Peyer's patch (tissue), 4 donors: ENCODE measurements at regions not wholly inside any gene's neighbourhood (a gene's known extent, or its start where the extent isn't known, plus 50 kb on each side); places are given as distances from the start of the nearest gene placed in this dataset.

Source experiments
- CTCF ChIP-seq, 6 experiments: fragments of 450-650 bp in 4 of 6; fragments of 200-600 bp in 2 of 6; sonication (generic) in 1 of 6; IDR thresholded peaks; one replicate each; pipeline ENCODE4 v1.5.1; 2017 to 2019; ENCODE audit warnings: antibody characterized with exemption in 6 of 6, mild to moderate bottlenecking in 3 of 6, moderate library complexity in 1 of 6
- POLR2A ChIP-seq, 2 donors: fragments of 450-650 bp; IDR thresholded peaks; one replicate each; pipeline ENCODE4 v1.5.1; 2017; ENCODE audit warnings: antibody characterized with exemption in 2 of 2, mild to moderate bottlenecking in 2 of 2, moderate library complexity in 2 of 2

GRCh38 chr6:168201383-168201782 is 118.2 kb downstream of the DACT2 start:
- TF ChIP-seq CTCF (IDR thresholded peaks at IDR 0.05) (peak in 3 of 6 experiments; percentile 49 to 65 (median 64)), POLR2A (IDR thresholded peaks at IDR 0.05) (no peak)
